Activated CD4-positive, CD25-positive, alpha-beta regulatory T cell treated with anti-CD3 and anti-CD28 coated beads, Interleukin-2, amount 50 U/mL, for 72 hours (primary cell): ENCODE measurements at regions not wholly inside any gene's neighbourhood (a gene's known extent, or its start where the extent isn't known, plus 50 kb on each side); places are given as distances from the start of the nearest gene placed in this dataset.

ENCODE experiments used
- DNase-seq: peaks from one replicate; pipeline ENCODE4 v3.0.0; 2021

- no peak for DNase-seq
Observed at GRCh38 chr4:4735136-4735750, 124.2 kb upstream of the MSX1 start.

- no peak for DNase-seq
Observed at GRCh38 chr4:4734425-4734824, 125.0 kb upstream of the MSX1 start.

- no peak for DNase-seq
Observed at GRCh38 chr4:4733663-4734062, 125.8 kb upstream of the MSX1 start.

- DNase-seq, result no peak
Observed at GRCh38 chr4:4730249-4730648, 129.2 kb upstream of the MSX1 start.

GRCh38 chr4:4729206-4729605 is 130.3 kb upstream of the MSX1 start:
- no peak for DNase-seq

- DNase-seq, result no peak
Observed at GRCh38 chr4:4727536-4727935, 131.9 kb upstream of the MSX1 start.

- no peak for DNase-seq
Observed at GRCh38 chr4:4726051-4726450, 133.4 kb upstream of the MSX1 start.

- no peak for DNase-seq
Observed at GRCh38 chr4:4724321-4724720, 135.1 kb upstream of the MSX1 start.

GRCh38 chr4:4721636-4722035 is 137.8 kb upstream of the MSX1 start:
- DNase-seq, result no peak

- no peak for DNase-seq
Observed at GRCh38 chr4:4720646-4721045, 138.8 kb upstream of the MSX1 start.

- no peak for DNase-seq
Observed at GRCh38 chr4:4719436-4719835, 140.0 kb upstream of the MSX1 start.

- no peak for DNase-seq
Observed at GRCh38 chr4:4717692-4718091, 141.8 kb upstream of the MSX1 start.

GRCh38 chr4:4714331-4714730 is 145.1 kb upstream of the MSX1 start:
- no peak for DNase-seq

- DNase-seq, result no peak
Observed at GRCh38 chr4:4712800-4713528, 146.5 kb upstream of the MSX1 start.

- DNase-seq, result no peak
Observed at GRCh38 chr4:4711902-4712301, 147.6 kb upstream of the MSX1 start.

- DNase-seq, result no peak
Observed at GRCh38 chr4:4709736-4710135, 149.7 kb upstream of the MSX1 start.

- DNase-seq, result no peak
Observed at GRCh38 chr4:4704267-4704666, 155.2 kb upstream of the MSX1 start.

- no peak for DNase-seq
Observed at GRCh38 chr4:4697584-4697983, 155.7 kb upstream of the STX18 start.

- DNase-seq, result no peak
Observed at GRCh38 chr4:4696530-4696929, 154.7 kb upstream of the STX18 start.

- DNase-seq, result no peak
Observed at GRCh38 chr4:4695497-4695896, 153.6 kb upstream of the STX18 start.

- DNase-seq, result no peak
Observed at GRCh38 chr4:4694827-4695226, 153.0 kb upstream of the STX18 start.

GRCh38 chr4:4694296-4694772 is 152.5 kb upstream of the STX18 start:
- no peak for DNase-seq

GRCh38 chr4:4693755-4694295 is 152.0 kb upstream of the STX18 start:
- no peak for DNase-seq

GRCh38 chr4:4693258-4693657 is 151.4 kb upstream of the STX18 start:
- DNase-seq, result no peak

- DNase-seq, result no peak
Observed at GRCh38 chr4:4690854-4691253, 149.0 kb upstream of the STX18 start.
